GM12872 (cell line): ENCODE measurements at regions not wholly inside any gene's neighbourhood (a gene's known extent, or its start where the extent isn't known, plus 50 kb on each side); places are given as distances from the start of the nearest gene placed in this dataset.

Experiments
- CTCF ChIP-seq: IDR thresholded peaks from 3 replicates; pipeline ENCODE4 v1.5.1; 2011; ENCODE audit warnings: low read depth, mild to moderate bottlenecking, low read length, moderate library complexity; ENCODE audit not compliant: insufficient read depth

- TF ChIP-seq CTCF = no peak
Observed at GRCh38 chr4:107255114-107255513, 219.0 kb upstream of the DKK2 start.

GRCh38 chr4:107253579-107254068, 217.5 kb upstream of the DKK2 start:
- no peak for TF ChIP-seq CTCF

- TF ChIP-seq CTCF = no peak
Observed at GRCh38 chr4:107253090-107253489, 217.0 kb upstream of the DKK2 start.

GRCh38 chr4:107252571-107252970, 216.5 kb upstream of the DKK2 start:
- no peak for TF ChIP-seq CTCF

GRCh38 chr4:107248571-107248970, 212.5 kb upstream of the DKK2 start:
- no peak for TF ChIP-seq CTCF

- no peak for TF ChIP-seq CTCF
Observed at GRCh38 chr4:107247738-107248137, 211.6 kb upstream of the DKK2 start.

GRCh38 chr4:107246761-107247160, 210.6 kb upstream of the DKK2 start:
- no peak for TF ChIP-seq CTCF

GRCh38 chr4:107243141-107243781, 207.1 kb upstream of the DKK2 start:
- no peak for TF ChIP-seq CTCF
